ENCODE measurements at regions not wholly inside any gene's neighbourhood (a gene's known extent, or its start where the extent isn't known, plus 50 kb on each side); places are given as distances from the start of the nearest gene placed in this dataset.

GRCh38 chr7:24341691-24342413 is 57.9 kb downstream of the NPY start:
- TF ChIP-seq FOXP2 (optimal IDR thresholded peaks at IDR 0.05; ENCODE audit: borderline replicate concordance, extremely low read depth, extremely low read length, insufficient read depth), result no peak
- no peak for TF ChIP-seq SIN3A (IDR thresholded peaks at IDR 0.05; ENCODE audit: borderline replicate concordance, insufficient read depth, low read length)
- TF ChIP-seq TAF1 (IDR thresholded peaks at IDR 0.05; ENCODE audit: borderline replicate concordance, insufficient read depth, low read length), result no peak
- TF ChIP-seq POLR2AphosphoS5 (IDR thresholded peaks at IDR 0.05; ENCODE audit: low read depth, low read length), result no peak
- TF ChIP-seq, protein P1, sequence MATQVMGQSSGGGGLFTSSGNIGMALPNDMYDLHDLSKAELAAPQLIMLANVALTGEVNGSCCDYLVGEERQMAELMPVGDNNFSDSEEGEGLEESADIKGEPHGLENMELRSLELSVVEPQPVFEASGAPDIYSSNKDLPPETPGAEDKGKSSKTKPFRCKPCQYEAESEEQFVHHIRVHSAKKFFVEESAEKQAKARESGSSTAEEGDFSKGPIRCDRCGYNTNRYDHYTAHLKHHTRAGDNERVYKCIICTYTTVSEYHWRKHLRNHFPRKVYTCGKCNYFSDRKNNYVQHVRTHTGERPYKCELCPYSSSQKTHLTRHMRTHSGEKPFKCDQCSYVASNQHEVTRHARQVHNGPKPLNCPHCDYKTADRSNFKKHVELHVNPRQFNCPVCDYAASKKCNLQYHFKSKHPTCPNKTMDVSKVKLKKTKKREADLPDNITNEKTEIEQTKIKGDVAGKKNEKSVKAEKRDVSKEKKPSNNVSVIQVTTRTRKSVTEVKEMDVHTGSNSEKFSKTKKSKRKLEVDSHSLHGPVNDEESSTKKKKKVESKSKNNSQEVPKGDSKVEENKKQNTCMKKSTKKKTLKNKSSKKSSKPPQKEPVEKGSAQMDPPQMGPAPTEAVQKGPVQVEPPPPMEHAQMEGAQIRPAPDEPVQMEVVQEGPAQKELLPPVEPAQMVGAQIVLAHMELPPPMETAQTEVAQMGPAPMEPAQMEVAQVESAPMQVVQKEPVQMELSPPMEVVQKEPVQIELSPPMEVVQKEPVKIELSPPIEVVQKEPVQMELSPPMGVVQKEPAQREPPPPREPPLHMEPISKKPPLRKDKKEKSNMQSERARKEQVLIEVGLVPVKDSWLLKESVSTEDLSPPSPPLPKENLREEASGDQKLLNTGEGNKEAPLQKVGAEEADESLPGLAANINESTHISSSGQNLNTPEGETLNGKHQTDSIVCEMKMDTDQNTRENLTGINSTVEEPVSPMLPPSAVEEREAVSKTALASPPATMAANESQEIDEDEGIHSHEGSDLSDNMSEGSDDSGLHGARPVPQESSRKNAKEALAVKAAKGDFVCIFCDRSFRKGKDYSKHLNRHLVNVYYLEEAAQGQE (IDR thresholded peaks at IDR 0.05; ENCODE audit: insufficient read depth in 1 of 2, low read depth in 2 of 2, low read length in 2 of 2), result no peak

DNA sequence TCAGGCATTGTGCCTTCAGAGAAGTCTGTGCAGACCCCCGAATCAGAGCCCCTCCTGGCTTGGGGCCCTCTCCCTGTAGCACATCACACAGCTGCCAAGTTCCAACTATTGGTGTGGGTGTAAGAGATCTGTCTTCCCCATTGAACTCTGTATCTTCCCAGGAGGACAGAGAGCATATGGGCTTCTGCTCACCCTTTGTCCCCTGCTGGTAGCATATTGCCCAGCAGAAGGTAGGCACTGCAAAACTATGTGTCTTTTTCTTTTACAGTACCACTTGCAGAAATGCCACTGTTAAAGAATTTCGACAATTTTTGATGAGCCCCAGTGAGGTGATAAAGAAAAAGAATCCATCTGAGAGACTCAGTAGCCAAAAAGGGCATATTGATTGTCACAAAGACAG is 59.6 kb downstream of the NPY start:
- no peak for TF ChIP-seq SIN3A (IDR thresholded peaks at IDR 0.05; ENCODE audit: borderline replicate concordance, insufficient read depth, low read length)
- TF ChIP-seq POLR2AphosphoS5 (IDR thresholded peaks at IDR 0.05; ENCODE audit: low read depth, low read length), result no peak
- no peak for TF ChIP-seq TAF1 (IDR thresholded peaks at IDR 0.05; ENCODE audit: borderline replicate concordance, insufficient read depth, low read length)
- TF ChIP-seq, protein P1 (IDR thresholded peaks at IDR 0.05; ENCODE audit: insufficient read depth in 1 of 2, low read depth in 2 of 2, low read length in 2 of 2), result no peak
- no peak for TF ChIP-seq FOXP2 (optimal IDR thresholded peaks at IDR 0.05; ENCODE audit: borderline replicate concordance, extremely low read depth, extremely low read length, insufficient read depth)

- TF ChIP-seq, protein P1 (IDR thresholded peaks at IDR 0.05; ENCODE audit: insufficient read depth in 1 of 2, low read depth in 2 of 2, low read length in 2 of 2), result no peak
- TF ChIP-seq POLR2AphosphoS5 (IDR thresholded peaks at IDR 0.05; ENCODE audit: low read depth, low read length), result no peak
- TF ChIP-seq SIN3A (IDR thresholded peaks at IDR 0.05; ENCODE audit: borderline replicate concordance, insufficient read depth, low read length), result no peak
- TF ChIP-seq TAF1 (IDR thresholded peaks at IDR 0.05; ENCODE audit: borderline replicate concordance, insufficient read depth, low read length), result no peak
- TF ChIP-seq FOXP2 (optimal IDR thresholded peaks at IDR 0.05; ENCODE audit: borderline replicate concordance, extremely low read depth, extremely low read length, insufficient read depth), result no peak
Measured at GRCh38 chr7:24346129-24346528, 62.1 kb downstream of the NPY start.

DNA sequence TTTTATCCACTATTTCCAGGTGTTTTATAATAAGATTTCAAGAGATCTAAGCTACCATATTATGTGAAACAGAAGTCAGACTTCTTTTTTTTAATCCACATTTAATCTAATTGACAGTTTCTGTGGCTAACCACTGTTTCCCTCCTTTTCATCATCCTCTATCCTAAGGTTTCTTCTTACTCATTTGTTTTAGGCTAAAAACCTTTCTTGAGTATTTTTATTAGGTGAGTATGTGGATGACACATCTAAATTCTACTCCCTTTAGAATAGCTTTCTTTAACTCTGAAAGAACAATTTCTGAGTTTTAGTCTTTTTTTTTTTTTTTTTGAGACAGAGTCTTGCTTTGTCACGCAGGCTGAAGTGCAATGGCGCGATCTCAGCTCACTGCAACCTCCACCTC is 62.7 kb downstream of the NPY start:
- TF ChIP-seq POLR2AphosphoS5 (IDR thresholded peaks at IDR 0.05; ENCODE audit: low read depth, low read length) (no peak), FOXP2 (optimal IDR thresholded peaks at IDR 0.05; ENCODE audit: borderline replicate concordance, extremely low read depth, extremely low read length, insufficient read depth) (no peak), SIN3A (IDR thresholded peaks at IDR 0.05; ENCODE audit: borderline replicate concordance, insufficient read depth, low read length) (no peak), TAF1 (IDR thresholded peaks at IDR 0.05; ENCODE audit: borderline replicate concordance, insufficient read depth, low read length) (no peak)
- TF ChIP-seq, protein P1 (IDR thresholded peaks at IDR 0.05; ENCODE audit: insufficient read depth in 1 of 2, low read depth in 2 of 2, low read length in 2 of 2), result no peak

All from PFSK-1 (cell line).